ENCODE measurements at regions not wholly inside any gene's neighbourhood (a gene's known extent, or its start where the extent isn't known, plus 50 kb on each side); places are given as distances from the start of the nearest gene placed in this dataset.

DNA sequence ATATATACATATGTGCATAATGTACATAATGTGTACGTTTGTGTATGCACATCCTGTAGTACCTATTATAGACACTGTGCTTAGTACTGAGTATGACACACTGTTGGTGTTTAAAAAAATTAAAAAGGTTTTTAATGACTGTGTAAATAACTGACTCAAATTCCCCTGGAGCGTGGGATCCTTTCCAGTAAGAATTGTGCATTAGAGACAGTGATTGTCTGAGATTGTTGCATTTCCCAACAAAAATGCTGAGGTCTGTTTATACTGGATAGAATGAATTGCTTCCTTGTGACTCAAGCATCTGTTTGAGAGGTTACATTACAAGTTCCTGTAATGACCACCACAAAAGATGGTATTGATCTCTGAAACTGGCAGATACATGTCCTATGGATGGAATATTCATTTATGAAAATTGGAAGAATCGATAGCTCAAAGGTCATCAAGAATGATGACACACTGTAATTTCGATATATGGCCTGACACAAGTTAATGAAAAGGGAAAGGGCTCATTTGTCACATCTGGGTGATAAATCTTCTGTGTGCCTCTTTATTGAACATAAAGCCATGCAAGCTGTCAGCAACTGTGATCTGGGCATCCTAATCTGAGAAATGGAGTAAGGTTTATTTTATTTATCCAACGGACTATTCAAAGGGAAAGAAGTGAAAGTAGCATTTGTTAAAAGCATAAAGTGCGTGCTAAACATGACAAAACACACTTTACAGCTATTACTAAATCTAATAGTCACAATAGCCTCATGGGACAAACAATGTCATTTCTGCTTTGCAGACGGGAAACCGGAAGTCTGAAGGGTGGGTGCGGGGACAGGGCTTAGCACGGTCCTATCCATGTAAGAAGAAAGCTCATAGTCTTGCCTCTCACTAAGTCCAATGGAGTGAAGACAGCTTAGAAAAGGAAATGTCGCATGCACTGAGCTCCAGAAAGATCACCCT is 228.8 kb downstream of the CDH11 start:
- DNase-seq (ENCODE audit: low read depth, low spot score) = no peak

GRCh38 chr16:64889446-64889845 is 232.4 kb downstream of the CDH11 start:
- no peak for DNase-seq (ENCODE audit: low read depth, low spot score)

GRCh38 chr16:64887651-64888050 is 234.2 kb downstream of the CDH11 start:
- no peak for DNase-seq (ENCODE audit: low read depth, low spot score)

GRCh38 chr16:64882078-64882784 is 239.6 kb downstream of the CDH11 start:
- no peak for DNase-seq (ENCODE audit: low read depth, low spot score)

GRCh38 chr16:64880994-64881393 is 240.9 kb downstream of the CDH11 start:
- DNase-seq (ENCODE audit: low read depth, low spot score) = no peak

DNA sequence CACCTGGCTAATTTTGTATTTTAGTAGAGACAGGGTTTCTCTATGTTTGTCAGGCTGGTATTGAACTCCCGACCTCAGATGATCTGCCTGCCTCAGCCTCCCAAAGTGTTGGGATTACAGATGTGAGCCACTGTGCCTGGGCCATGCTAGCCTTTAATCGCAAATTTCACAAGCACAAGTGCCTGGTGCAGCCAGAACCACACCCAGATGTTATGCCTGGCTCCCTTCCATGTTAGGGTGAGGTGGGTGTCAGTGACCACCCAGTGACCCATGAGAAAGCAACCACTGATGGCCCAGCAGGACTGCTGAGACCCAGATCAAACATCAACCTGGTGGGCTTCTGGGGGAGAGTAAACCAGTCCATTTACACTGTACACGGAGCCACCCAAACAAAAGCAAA is 241.9 kb downstream of the CDH11 start:
- DNase-seq (ENCODE audit: low read depth, low spot score) = no peak

GRCh38 chr16:64878940-64879339 is 242.9 kb downstream of the CDH11 start:
- no peak for DNase-seq (ENCODE audit: low read depth, low spot score)

DNA sequence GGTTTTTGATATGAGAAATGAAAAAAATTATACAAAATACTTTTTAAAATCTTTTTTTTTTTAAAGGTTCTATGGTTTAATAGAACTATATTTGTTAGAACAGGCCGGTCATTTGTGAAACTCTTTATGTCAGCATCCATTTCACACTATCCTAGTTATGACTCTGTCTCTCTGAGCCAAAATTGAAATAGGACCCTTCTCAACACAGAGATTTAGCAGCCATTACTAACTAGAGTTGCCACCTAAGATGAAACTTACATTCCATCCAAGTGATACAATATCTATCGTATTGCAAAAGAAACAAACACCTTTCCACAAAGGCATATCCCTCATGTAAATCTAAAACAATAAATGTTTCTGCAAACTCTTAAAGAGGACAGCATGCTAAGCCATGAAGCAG is 249.8 kb downstream of the CDH11 start:
- no peak for DNase-seq (ENCODE audit: low read depth, low spot score)

GRCh38 chr16:64870859-64871258 is 251.0 kb downstream of the CDH11 start:
- DNase-seq (ENCODE audit: low read depth, low spot score) = no peak

- DNase-seq (ENCODE audit: low read depth, low spot score) = no peak
These were observed 252.1 kb downstream of the CDH11 start for GRCh38 chr16:64869781-64870180.

GRCh38 chr16:64866021-64866420 is 255.8 kb downstream of the CDH11 start:
- DNase-seq (ENCODE audit: low read depth, low spot score) = no peak

GRCh38 chr16:64865069-64865696 is 256.7 kb downstream of the CDH11 start:
- peak; percentile 1 for DNase-seq (ENCODE audit: low read depth, low spot score)

DNA sequence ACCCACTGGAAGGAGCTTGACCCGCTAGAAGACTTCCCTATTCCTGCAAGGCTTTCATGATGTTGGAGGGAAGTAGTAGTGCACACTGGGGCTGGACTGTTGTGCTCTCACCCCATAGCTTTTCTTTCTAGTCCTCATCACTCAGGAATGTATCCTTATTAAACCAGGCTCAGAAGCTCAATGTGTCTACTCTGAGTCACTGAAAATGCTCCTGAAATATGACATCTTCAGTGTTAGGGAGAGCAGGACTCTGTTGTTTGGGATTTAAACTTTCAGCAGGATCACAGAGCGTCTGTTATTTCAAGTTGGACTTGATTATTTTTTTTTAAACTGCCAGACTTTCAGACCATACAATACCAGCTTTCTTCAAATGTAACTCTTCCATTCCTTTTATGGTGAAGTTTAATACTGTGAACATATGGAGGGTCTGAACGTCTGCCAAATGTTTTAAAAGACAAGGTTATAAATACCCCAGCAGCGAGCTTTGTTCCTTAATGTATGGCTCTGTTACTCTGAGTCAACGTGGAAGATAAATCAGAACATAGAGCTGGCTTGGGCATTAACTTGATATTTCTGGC is 257.5 kb downstream of the CDH11 start:
- peak; percentile 3 for DNase-seq (ENCODE audit: low read depth, low spot score)

DNA sequence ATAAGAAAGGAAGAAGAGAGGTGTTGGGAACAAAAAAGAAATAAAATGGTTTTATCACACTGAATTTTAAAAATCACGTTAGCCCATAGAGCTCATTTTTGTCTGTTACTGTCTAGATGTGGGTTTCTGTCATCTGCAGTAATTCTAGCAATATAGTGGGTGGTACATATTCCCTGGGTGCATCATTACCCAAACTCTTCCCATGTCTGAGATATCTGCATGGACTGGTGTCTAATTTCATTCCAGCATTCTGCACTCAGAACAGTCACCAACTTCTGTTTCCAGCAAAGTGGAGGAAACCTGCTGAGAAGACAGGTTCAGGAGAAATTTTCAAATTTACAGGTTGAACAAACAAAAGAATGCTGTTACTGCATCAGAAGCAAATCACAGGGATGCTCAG is 263.8 kb downstream of the CDH11 start:
- DNase-seq (ENCODE audit: low read depth, low spot score) = no peak

DNA sequence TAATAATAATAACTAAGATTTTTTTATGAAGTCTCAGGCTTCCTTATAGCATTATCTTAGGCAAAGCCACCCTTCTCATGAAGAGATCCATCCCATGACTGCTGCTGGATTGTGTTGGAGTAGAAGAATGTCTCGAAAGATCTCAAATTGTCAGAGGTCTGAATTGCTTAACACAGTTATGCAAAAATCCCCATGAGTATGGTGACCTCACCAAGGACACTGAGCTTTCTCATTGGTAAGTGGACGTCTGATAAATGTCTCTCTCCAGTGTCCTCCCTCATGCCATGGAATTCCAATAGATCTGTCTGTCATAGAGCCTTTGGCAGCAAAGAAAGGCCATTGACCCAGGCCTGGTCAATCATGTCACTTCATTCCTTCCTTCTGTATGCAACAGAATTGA is 264.5 kb downstream of the CDH11 start:
- DNase-seq (ENCODE audit: low read depth, low spot score) = no peak

DNA sequence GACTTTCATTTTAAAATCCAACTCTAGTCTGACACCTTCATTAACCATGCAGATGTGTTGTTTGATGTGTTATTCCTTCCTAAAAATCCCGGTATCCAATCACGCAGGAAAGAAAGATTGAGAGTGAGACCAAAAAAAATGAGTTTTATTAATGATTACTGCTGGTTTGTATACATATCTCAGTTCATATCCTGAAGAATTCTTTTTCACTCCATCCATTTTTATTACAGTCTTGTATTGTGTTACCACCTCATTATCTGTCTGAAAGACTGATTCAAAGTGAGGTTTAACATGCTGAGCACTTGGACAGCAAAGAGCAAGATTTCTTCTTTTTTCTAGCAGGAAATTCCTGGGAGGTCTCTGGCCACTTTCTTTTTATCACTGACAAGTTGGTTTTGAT is 268.3 kb downstream of the CDH11 start:
- DNase-seq (ENCODE audit: low read depth, low spot score) = no peak

DNA sequence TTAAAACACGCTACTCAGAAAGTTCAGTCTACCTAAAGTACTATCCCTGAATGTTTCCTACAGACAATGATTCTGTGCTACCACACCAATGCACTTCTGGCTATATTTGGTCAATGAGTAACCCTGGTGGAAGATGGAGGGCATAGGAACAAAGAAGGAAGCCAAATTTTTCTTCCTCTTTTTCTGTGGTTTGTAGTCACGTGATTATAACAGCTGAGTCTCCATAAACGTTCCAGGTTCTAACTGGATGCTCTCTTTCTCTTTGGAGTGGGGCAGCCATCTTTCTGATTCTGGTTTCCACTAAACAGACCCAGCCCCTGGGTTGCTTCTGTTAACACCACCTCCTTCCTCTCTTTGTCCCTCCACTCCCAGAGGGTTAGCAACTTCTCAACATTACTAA is 274.9 kb downstream of the CDH11 start:
- no peak for DNase-seq (ENCODE audit: low read depth, low spot score)

GRCh38 chr16:64845071-64845470 is 276.8 kb downstream of the CDH11 start:
- DNase-seq (ENCODE audit: low read depth, low spot score) = no peak

DNA sequence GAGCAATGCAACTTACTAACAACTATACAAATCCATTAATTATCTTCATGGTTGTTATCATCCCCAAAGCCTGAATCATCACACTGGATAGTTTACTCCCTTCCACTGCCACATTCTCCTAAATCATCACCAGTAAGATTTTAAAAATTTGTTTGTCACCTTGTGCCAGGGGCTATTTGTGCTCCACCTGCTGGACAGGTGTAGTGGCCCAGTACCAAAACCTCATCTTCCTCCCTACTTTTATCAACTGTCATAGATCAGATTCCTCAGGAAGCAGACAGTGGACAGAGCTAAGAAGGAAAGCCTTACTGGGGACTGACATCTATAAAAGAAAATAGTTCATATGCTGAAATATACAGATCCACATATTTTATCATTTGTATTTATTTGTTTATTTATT is 280.4 kb downstream of the CDH11 start:
- DNase-seq (ENCODE audit: low read depth, low spot score) = no peak

DNA sequence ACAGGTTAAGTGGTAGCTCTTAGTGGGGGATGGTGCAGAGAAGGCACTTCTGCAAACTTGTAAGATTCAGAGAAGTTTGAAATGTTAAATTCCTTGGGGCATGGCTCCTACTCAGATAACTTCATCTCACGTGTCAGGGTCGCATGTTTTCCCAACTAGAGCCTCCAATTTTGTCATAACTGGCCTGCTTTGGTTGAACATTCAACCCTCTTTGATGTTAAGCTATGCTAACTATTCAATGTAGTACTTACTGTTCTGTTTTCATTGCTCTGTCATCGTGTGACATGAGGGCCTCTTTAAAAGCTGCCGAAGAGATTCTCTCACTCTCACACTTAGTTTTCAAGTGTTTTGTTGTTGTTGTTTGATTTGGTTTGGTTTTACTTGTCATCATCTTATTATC is 280.8 kb downstream of the CDH11 start:
- no peak for DNase-seq (ENCODE audit: low read depth, low spot score)

- no peak for DNase-seq (ENCODE audit: low read depth, low spot score)
These were observed 291.2 kb downstream of the CDH11 start for GRCh38 chr16:64830653-64831052.

- no peak for DNase-seq (ENCODE audit: low read depth, low spot score)
These were observed 292.2 kb downstream of the CDH11 start for GRCh38 chr16:64829678-64830077.

Data from ELF-1 (cell line).